ENCODE measurements at regions not wholly inside any gene's neighbourhood (a gene's known extent, or its start where the extent isn't known, plus 50 kb on each side); places are given as distances from the start of the nearest gene placed in this dataset.

DNA sequence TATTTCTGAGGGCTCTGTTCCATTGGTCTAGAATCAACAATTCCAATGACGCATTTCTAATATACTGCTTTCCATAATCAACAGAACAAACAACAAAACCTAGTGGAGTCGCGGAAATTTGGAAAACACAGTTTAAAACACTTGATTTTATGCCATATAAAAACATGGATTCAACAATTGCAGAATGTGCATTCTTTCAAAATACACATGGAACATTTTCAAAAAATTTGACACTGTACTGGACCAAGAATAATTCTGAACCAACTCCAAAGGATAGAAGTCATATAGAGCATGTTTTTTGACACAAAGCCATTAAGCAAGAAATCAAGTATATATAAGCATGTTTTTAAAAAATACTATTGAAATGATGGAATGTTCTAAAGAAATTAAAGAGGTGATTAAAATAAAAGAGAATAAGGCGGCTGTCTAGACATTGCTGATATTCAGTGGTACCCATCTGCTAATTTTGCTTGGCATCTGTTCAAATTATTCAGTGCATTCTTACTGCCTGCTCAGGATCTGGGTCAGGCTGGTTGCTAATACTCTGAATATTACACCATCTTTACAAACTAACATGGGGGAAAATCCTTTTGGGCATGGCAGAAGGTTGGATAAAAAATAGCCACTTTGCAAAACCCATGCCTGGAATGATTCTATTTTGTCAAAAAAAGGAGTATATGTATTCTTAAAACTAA, 221.3 kb downstream of the NPR3 start:
- Histone ChIP-seq H3K4me1 (no peaks in the 10 kb centered on the region), H3K9me3 (no peaks in the 10 kb centered on the region), H3K27ac (no peak overlapping the region), H3K27me3 (no peaks in the 10 kb centered on the region), H3K4me3 (no peak overlapping the region), H3K36me3 (no peaks in the 10 kb centered on the region)
- in situ Hi-C loops (cut with MboI; ENCODE audit: low sequenced_read_pairs in 4 of 4) (no loop called here), intact Hi-C loops (cut with DNase I; ENCODE audit: low total_unique reads) (no loop called here)
- ATAC-seq = no peak
- DNase-seq = no peak
- TF ChIP-seq POLR2A (IDR thresholded peaks at IDR 0.05) = no peak
- TF ChIP-seq, protein P1, sequence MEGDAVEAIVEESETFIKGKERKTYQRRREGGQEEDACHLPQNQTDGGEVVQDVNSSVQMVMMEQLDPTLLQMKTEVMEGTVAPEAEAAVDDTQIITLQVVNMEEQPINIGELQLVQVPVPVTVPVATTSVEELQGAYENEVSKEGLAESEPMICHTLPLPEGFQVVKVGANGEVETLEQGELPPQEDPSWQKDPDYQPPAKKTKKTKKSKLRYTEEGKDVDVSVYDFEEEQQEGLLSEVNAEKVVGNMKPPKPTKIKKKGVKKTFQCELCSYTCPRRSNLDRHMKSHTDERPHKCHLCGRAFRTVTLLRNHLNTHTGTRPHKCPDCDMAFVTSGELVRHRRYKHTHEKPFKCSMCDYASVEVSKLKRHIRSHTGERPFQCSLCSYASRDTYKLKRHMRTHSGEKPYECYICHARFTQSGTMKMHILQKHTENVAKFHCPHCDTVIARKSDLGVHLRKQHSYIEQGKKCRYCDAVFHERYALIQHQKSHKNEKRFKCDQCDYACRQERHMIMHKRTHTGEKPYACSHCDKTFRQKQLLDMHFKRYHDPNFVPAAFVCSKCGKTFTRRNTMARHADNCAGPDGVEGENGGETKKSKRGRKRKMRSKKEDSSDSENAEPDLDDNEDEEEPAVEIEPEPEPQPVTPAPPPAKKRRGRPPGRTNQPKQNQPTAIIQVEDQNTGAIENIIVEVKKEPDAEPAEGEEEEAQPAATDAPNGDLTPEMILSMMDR (IDR thresholded peaks at IDR 0.05 in 4 of 5, conservative IDR thresholded peaks at IDR 0.05 in 1 of 5) = no peak

DNA sequence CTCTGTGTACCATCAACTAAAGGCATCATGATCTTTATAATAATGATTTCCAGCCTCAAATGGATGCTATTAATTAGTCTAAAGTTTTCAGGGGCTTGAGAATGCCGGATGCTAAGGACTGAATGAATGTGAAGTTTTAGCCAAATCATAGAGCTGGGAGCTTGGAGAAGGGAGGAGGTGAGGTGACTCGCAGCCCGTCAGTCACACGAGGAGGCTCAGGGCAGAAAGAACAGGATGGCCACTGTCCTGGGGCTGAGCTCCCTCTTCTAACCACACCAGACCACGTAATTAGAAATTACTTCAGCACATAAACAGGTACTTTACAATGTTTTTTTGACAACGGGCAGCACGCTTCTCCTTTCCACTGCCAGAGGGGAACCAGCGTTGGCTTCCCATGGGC, 222.6 kb downstream of the NPR3 start:
- no peak for ATAC-seq
- Histone ChIP-seq H3K27me3 (no peaks in the 10 kb centered on the region), H3K36me3 (no peaks in the 10 kb centered on the region), H3K27ac (no peak overlapping the region), H3K4me1 (no peaks in the 10 kb centered on the region), H3K9me3 (no peaks in the 10 kb centered on the region), H3K4me3 (no peak overlapping the region)
- intact Hi-C loops (cut with DNase I; ENCODE audit: low total_unique reads) = no loop called here
- TF ChIP-seq POLR2A (IDR thresholded peaks at IDR 0.05) = no peak
- TF ChIP-seq, protein P1 (IDR thresholded peaks at IDR 0.05 in 4 of 5, conservative IDR thresholded peaks at IDR 0.05 in 1 of 5) = no peak
- no peak for DNase-seq
- in situ Hi-C loops (cut with MboI; ENCODE audit: low sequenced_read_pairs in 4 of 4) = no loop called here

DNA sequence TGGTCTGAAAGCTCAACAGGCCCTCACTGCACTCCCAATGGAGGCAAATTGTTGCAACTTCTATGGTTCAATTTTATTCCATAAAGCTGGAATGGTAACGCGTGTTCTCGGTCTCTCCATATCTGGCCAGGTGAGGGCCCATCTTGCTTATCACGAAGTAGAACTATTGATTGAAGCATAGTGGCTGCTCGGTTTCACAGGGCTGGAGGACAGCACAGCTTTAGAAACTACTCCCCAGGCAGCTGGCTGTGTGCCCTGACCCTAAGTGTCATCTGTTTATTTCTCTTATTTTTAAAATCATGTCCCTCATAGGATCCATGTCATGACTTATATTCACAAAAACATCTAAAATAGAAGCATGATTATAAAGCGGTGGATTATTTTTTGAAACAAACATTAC, 223.4 kb downstream of the NPR3 start:
- H3K4me3 ChIP-seq = no peak overlapping the region
- no peaks in the 10 kb centered on the region for H3K27me3 ChIP-seq
- in situ Hi-C loops (cut with MboI; ENCODE audit: low sequenced_read_pairs in 4 of 4) (no loop called here), intact Hi-C loops (cut with DNase I; ENCODE audit: low total_unique reads) (no loop called here)
- H3K9me3 ChIP-seq = no peaks in the 10 kb centered on the region
- no peak for DNase-seq
- no peak for ATAC-seq
- no peaks in the 10 kb centered on the region for H3K36me3 ChIP-seq
- TF ChIP-seq, protein P1 (IDR thresholded peaks at IDR 0.05 in 4 of 5, conservative IDR thresholded peaks at IDR 0.05 in 1 of 5) = no peak
- no peak for TF ChIP-seq POLR2A (IDR thresholded peaks at IDR 0.05)
- no peaks in the 10 kb centered on the region for H3K4me1 ChIP-seq
- no peak overlapping the region for H3K27ac ChIP-seq

DNA sequence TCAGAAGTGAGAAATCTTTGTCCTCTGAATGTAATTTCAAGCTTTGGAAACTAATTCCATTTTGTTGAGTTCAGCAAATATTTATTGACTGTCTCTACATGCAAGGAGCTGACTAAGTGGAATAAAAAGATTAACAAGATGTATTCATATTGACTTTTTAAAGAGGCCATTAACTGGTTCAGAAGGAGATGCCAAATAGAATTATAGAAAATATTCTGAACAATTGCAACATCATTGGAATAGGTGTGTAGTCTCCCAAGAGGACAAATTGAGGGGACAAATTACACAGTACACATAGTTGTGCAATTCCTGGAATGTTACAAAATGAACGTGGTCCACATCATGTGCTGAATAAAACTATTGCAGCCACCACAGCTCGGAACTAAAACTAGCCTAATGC, 224.2 kb downstream of the NPR3 start:
- Histone ChIP-seq H3K27me3 (no peaks in the 10 kb centered on the region), H3K27ac (no peak overlapping the region), H3K4me3 (no peak overlapping the region), H3K4me1 (no peaks in the 10 kb centered on the region), H3K9me3 (no peaks in the 10 kb centered on the region), H3K36me3 (no peaks in the 10 kb centered on the region)
- TF ChIP-seq POLR2A (IDR thresholded peaks at IDR 0.05) = no peak
- TF ChIP-seq, protein P1 (IDR thresholded peaks at IDR 0.05 in 4 of 5, conservative IDR thresholded peaks at IDR 0.05 in 1 of 5) = no peak
- in situ Hi-C loops (cut with MboI; ENCODE audit: low sequenced_read_pairs in 4 of 4) (no loop called here), intact Hi-C loops (cut with DNase I; ENCODE audit: low total_unique reads) (no loop called here)
- no peak for DNase-seq
- peak; percentile 77 to 82 for ATAC-seq

DNA sequence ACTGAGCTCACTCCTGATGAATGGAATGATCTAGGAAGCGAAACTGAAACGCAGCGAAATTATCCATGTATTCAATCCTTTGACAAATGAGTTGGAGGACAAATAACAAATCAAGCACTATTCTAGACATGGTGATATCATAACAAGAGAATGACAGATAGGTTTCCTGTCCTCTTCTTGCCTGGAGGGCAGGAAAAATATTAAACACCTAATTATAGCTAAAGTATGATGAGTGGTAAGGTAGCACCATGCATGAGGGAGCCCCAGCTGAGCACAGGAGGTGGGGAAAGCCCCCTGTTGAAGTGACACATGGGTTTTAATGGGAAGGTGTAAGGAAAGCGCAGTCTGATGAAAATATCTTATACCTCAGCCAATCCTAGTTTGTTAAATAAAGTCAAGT, 225.2 kb downstream of the NPR3 start:
- intact Hi-C loops (cut with DNase I; ENCODE audit: low total_unique reads) (no loop called here), in situ Hi-C loops (cut with MboI; ENCODE audit: low sequenced_read_pairs in 4 of 4) (no loop called here)
- no peaks in the 10 kb centered on the region for H3K27me3 ChIP-seq
- H3K4me3 ChIP-seq = no peak overlapping the region
- H3K36me3 ChIP-seq = no peaks in the 10 kb centered on the region
- H3K4me1 ChIP-seq = no peaks in the 10 kb centered on the region
- no peak for ATAC-seq
- no peak for DNase-seq
- no peak overlapping the region for H3K27ac ChIP-seq
- no peak for TF ChIP-seq POLR2A (IDR thresholded peaks at IDR 0.05)
- TF ChIP-seq, protein P1 (IDR thresholded peaks at IDR 0.05 in 4 of 5, conservative IDR thresholded peaks at IDR 0.05 in 1 of 5) = no peak
- H3K9me3 ChIP-seq = no peaks in the 10 kb centered on the region
